Central memory CD8-positive, alpha-beta T cell (primary cell): ENCODE measurements at regions not wholly inside any gene's neighbourhood (a gene's known extent, or its start where the extent isn't known, plus 50 kb on each side); places are given as distances from the start of the nearest gene placed in this dataset.

Experiments
- ATAC-seq: fragments of 150-1000 bp; cut with Tn5 transposase; replicated peaks from 2 replicates; pipeline ENCODE4 v1.10.0; 2022; ENCODE audit warnings: mild to moderate bottlenecking, moderate FRiP score, moderate number of reproducible peaks; ENCODE audit not compliant: poor library complexity, severe bottlenecking; ENCODE audit errors: extremely low read depth
- DNase-seq, 2 donors: peaks; one replicate each; pipeline ENCODE4 v3.0.0; 2021; ENCODE audit warnings: low spot score in 2 of 2
- H3K27ac Mint-ChIP-seq: one replicate; pipeline ENCODE4 v1.8.0; 2022; ENCODE audit warnings: low read depth, mild to moderate bottlenecking, moderate library complexity, mixed read lengths
- H3K27me3 Mint-ChIP-seq: one replicate; pipeline ENCODE4 v1.8.0; 2022; ENCODE audit warnings: mixed read lengths
- H3K36me3 Mint-ChIP-seq: one replicate; pipeline ENCODE4 v1.8.0; 2022; ENCODE audit warnings: mild to moderate bottlenecking, moderate library complexity, mixed read lengths; ENCODE audit not compliant: insufficient read depth
- H3K4me1 Mint-ChIP-seq: one replicate; pipeline ENCODE4 v1.8.0; 2022; ENCODE audit warnings: mixed read lengths
- H3K4me3 Mint-ChIP-seq: one replicate; pipeline ENCODE4 v1.8.0; 2022; ENCODE audit warnings: mild to moderate bottlenecking, moderate library complexity, mixed read lengths
- H3K9me3 Mint-ChIP-seq: one replicate; pipeline ENCODE4 v1.8.0; 2022; ENCODE audit warnings: mixed read lengths

GRCh38 chr13:78190296-78190695 lies 271.7 kb upstream of the EDNRB start:
- Mint-ChIP-seq H3K9me3 (no peaks in the 10 kb centered on the region), H3K36me3 (no peaks in the 10 kb centered on the region), H3K4me3 (no peak overlapping the region), H3K27ac (no peak overlapping the region), H3K27me3 (peaks cover 9% of the 10 kb centered on the region), H3K4me1 (no peaks in the 10 kb centered on the region)
- ATAC-seq (no peak), DNase-seq (no peak)

- ATAC-seq (no peak), DNase-seq (no peak)
- Mint-ChIP-seq H3K9me3 (no peaks in the 10 kb centered on the region), H3K27me3 (no peaks in the 10 kb centered on the region), H3K27ac (no peak overlapping the region), H3K4me3 (no peak overlapping the region), H3K4me1 (no peaks in the 10 kb centered on the region), H3K36me3 (no peaks in the 10 kb centered on the region)
Measured at GRCh38 chr13:78187781-78188180, 269.1 kb upstream of the EDNRB start.

GRCh38 chr13:78185700-78186099 lies 267.1 kb upstream of the EDNRB start:
- Mint-ChIP-seq H3K27ac (no peak overlapping the region), H3K36me3 (no peaks in the 10 kb centered on the region), H3K4me1 (no peaks in the 10 kb centered on the region), H3K9me3 (no peaks in the 10 kb centered on the region), H3K4me3 (no peak overlapping the region), H3K27me3 (no peaks in the 10 kb centered on the region)
- no peak for ATAC-seq
- no peak for DNase-seq

- H3K4me3 Mint-ChIP-seq: no peak overlapping the region
- no peaks in the 10 kb centered on the region for H3K36me3 Mint-ChIP-seq
- no peak for ATAC-seq
- H3K27ac Mint-ChIP-seq: no peak overlapping the region
- DNase-seq: no peak
- no peaks in the 10 kb centered on the region for H3K9me3 Mint-ChIP-seq
- no peaks in the 10 kb centered on the region for H3K27me3 Mint-ChIP-seq
- no peaks in the 10 kb centered on the region for H3K4me1 Mint-ChIP-seq
Measured at GRCh38 chr13:78183732-78184131, 265.1 kb upstream of the EDNRB start.

GRCh38 chr13:78182813-78183212 lies 264.2 kb upstream of the EDNRB start:
- Mint-ChIP-seq H3K27ac (no peak overlapping the region), H3K27me3 (no peaks in the 10 kb centered on the region), H3K36me3 (no peaks in the 10 kb centered on the region), H3K9me3 (no peaks in the 10 kb centered on the region), H3K4me1 (no peaks in the 10 kb centered on the region), H3K4me3 (no peak overlapping the region)
- DNase-seq (no peak), ATAC-seq (no peak)

- no peak for DNase-seq
- no peaks in the 10 kb centered on the region for H3K4me1 Mint-ChIP-seq
- H3K27ac Mint-ChIP-seq: no peak overlapping the region
- peaks cover 4% of the 10 kb centered on the region for H3K9me3 Mint-ChIP-seq
- H3K36me3 Mint-ChIP-seq: no peaks in the 10 kb centered on the region
- no peak for ATAC-seq
- peaks cover 12% of the 10 kb centered on the region for H3K27me3 Mint-ChIP-seq
- no peak overlapping the region for H3K4me3 Mint-ChIP-seq
Measured at GRCh38 chr13:78177306-78177705, 258.7 kb upstream of the EDNRB start.

GRCh38 chr13:78176880-78177279 lies 258.2 kb upstream of the EDNRB start:
- DNase-seq (no peak), ATAC-seq (no peak)
- H3K36me3 Mint-ChIP-seq: no peaks in the 10 kb centered on the region
- H3K4me3 Mint-ChIP-seq: no peak overlapping the region
- H3K9me3 Mint-ChIP-seq: peaks cover 4% of the 10 kb centered on the region
- peaks cover 16% of the 10 kb centered on the region for H3K27me3 Mint-ChIP-seq
- H3K4me1 Mint-ChIP-seq: no peaks in the 10 kb centered on the region
- H3K27ac Mint-ChIP-seq: no peak overlapping the region

GRCh38 chr13:78169386-78169785 lies 250.8 kb upstream of the EDNRB start:
- H3K36me3 Mint-ChIP-seq: no peaks in the 10 kb centered on the region
- H3K9me3 Mint-ChIP-seq: peaks cover 5% of the 10 kb centered on the region
- no peaks in the 10 kb centered on the region for H3K4me1 Mint-ChIP-seq
- ATAC-seq (no peak), DNase-seq (no peak)
- no peak overlapping the region for H3K27ac Mint-ChIP-seq
- peaks cover 35% of the 10 kb centered on the region for H3K27me3 Mint-ChIP-seq
- H3K4me3 Mint-ChIP-seq: no peak overlapping the region

GRCh38 chr13:78168981-78169380 lies 250.3 kb upstream of the EDNRB start:
- Mint-ChIP-seq H3K27ac (no peak overlapping the region), H3K9me3 (peaks cover 5% of the 10 kb centered on the region), H3K36me3 (no peaks in the 10 kb centered on the region), H3K4me1 (no peaks in the 10 kb centered on the region), H3K27me3 (peaks cover 35% of the 10 kb centered on the region), H3K4me3 (no peak overlapping the region)
- no peak for ATAC-seq
- DNase-seq: no peak

- no peaks in the 10 kb centered on the region for H3K9me3 Mint-ChIP-seq
- no peak for DNase-seq
- no peaks in the 10 kb centered on the region for H3K27me3 Mint-ChIP-seq
- no peak overlapping the region for H3K4me3 Mint-ChIP-seq
- no peak overlapping the region for H3K27ac Mint-ChIP-seq
- H3K36me3 Mint-ChIP-seq: no peaks in the 10 kb centered on the region
- no peaks in the 10 kb centered on the region for H3K4me1 Mint-ChIP-seq
- no peak for ATAC-seq
Measured at GRCh38 chr13:78161266-78161665, 242.6 kb upstream of the EDNRB start.

- Mint-ChIP-seq H3K4me1 (no peaks in the 10 kb centered on the region), H3K27me3 (no peaks in the 10 kb centered on the region), H3K27ac (no peak overlapping the region), H3K9me3 (no peaks in the 10 kb centered on the region), H3K36me3 (no peaks in the 10 kb centered on the region), H3K4me3 (no peak overlapping the region)
- ATAC-seq (no peak), DNase-seq (no peak)
Measured at GRCh38 chr13:78160793-78161192, 242.2 kb upstream of the EDNRB start.

- Mint-ChIP-seq H3K36me3 (no peaks in the 10 kb centered on the region), H3K4me1 (no peaks in the 10 kb centered on the region), H3K27ac (no peak overlapping the region), H3K9me3 (peaks cover 6% of the 10 kb centered on the region), H3K27me3 (no peaks in the 10 kb centered on the region), H3K4me3 (no peak overlapping the region)
- no peak for ATAC-seq
- DNase-seq: no peak
Measured at GRCh38 chr13:78152415-78152814, 233.8 kb upstream of the EDNRB start.

- Mint-ChIP-seq H3K27ac (no peak overlapping the region), H3K27me3 (peaks cover 20% of the 10 kb centered on the region), H3K36me3 (no peaks in the 10 kb centered on the region), H3K4me1 (no peaks in the 10 kb centered on the region), H3K9me3 (no peaks in the 10 kb centered on the region), H3K4me3 (no peak overlapping the region)
- no peak for DNase-seq
- no peak for ATAC-seq
Measured at GRCh38 chr13:78147905-78148304, 229.3 kb upstream of the EDNRB start.

GRCh38 chr13:78145276-78145675 lies 226.6 kb upstream of the EDNRB start:
- H3K4me3 Mint-ChIP-seq: no peak overlapping the region
- no peaks in the 10 kb centered on the region for H3K36me3 Mint-ChIP-seq
- no peak overlapping the region for H3K27ac Mint-ChIP-seq
- H3K9me3 Mint-ChIP-seq: no peaks in the 10 kb centered on the region
- H3K27me3 Mint-ChIP-seq: peaks cover 27% of the 10 kb centered on the region
- no peaks in the 10 kb centered on the region for H3K4me1 Mint-ChIP-seq
- DNase-seq: no peak
- no peak for ATAC-seq
